ENCODE measurements at regions not wholly inside any gene's neighbourhood (a gene's known extent, or its start where the extent isn't known, plus 50 kb on each side); places are given as distances from the start of the nearest gene placed in this dataset.

DNA sequence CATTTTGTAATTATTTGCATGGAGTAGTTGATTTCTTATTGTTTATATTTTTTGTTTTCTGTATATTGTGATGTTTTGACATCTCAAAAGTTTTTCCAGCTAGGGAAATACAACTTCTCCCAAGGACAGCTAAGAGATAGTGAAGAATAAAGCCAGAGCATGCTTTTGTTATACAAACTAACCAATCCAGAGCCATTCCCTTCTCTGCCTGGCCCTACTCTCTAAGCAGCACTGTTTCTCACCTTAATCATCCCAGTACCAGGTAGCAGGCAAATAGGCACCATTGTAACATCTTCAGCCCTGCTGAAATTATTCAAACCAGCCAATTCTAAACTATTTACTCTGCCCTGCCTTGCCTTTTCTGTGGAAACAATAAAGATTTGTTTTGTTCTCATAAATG, 1063.4 kb upstream of the CHAC2 start:
- RAD21 ChIA-PET (ENCODE audit: unreplicated experiment) = no interaction called here
- Histone ChIP-seq H4K20me1 (ENCODE audit: control insufficient read depth, insufficient read depth) (no peaks in the 10 kb centered on the region), H3K27ac (ENCODE audit: control insufficient read depth, insufficient read depth) (no peak overlapping the region), H3K4me2 (ENCODE audit: control insufficient read depth, insufficient read depth) (no peak overlapping the region), H3K9ac (ENCODE audit: control insufficient read depth, insufficient read depth, low read length) (no peak overlapping the region), H3K79me2 (ENCODE audit: control insufficient read depth, insufficient read depth, low read length) (no peaks in the 10 kb centered on the region), H3K27me3 (replicated peaks in 1 of 2; ENCODE audit: control insufficient read depth in 2 of 2, insufficient read depth in 2 of 2, low read length in 1 of 2) (no peaks in the 10 kb centered on the region), H3K4me3 (no peak overlapping the region), H3K36me3 (ENCODE audit: control insufficient read depth in 2 of 2, insufficient read depth in 2 of 2, low read length in 1 of 2) (no peaks in the 10 kb centered on the region), H3K9me3 (replicated peaks; ENCODE audit: control insufficient read depth, insufficient read depth, low read length) (no peaks in the 10 kb centered on the region), H3K4me1 (ENCODE audit: control insufficient read depth, insufficient read depth, low read length) (no peaks in the 10 kb centered on the region), H2AFZ (ENCODE audit: control insufficient read depth, low read depth, low read length) (no peak overlapping the region)
- ATAC-seq (no peak), DNase-seq (ENCODE audit: low read depth, low spot score) (no peak), FAIRE-seq (no peak)
- SMC1A ChIA-PET (ENCODE audit: uncharacterized antibody, unreplicated experiment) = interaction anchor here (0.6 kb wide), 1 partner anchor 1542 kb away, joined by 3 read pairs; no protein-coding TSS in a partner anchor
- in situ Hi-C loops (cut with MboI) (no loop called here), intact Hi-C loops (cut with micrococcal nuclease; ENCODE audit: unreplicated experiment) (no loop called here)
- no TSS peak for BruUV-seq (replicated peaks)
- no peak for TF ChIP-seq LARP7 (IDR thresholded peaks at IDR 0.05)
- TF ChIP-seq SUZ12 (IDR thresholded peaks at IDR 0.05; ENCODE audit: unreplicated experiment) = no peak
- no peak for TF ChIP-seq ZNF274 (IDR thresholded peaks at IDR 0.05; ENCODE audit: insufficient read depth, insufficient read length)
- no peak for TF ChIP-seq PKNOX1 (IDR thresholded peaks at IDR 0.05)
- CTCF ChIA-PET = no interaction called here
- POLR2A ChIA-PET = no interaction called here

GRCh38 chr2:52703004-52703403, 1064.6 kb upstream of the CHAC2 start:
- POLR2A ChIA-PET = interaction anchor here (0.8 kb wide), 1 partner anchor 11 kb away, joined by 4 read pairs; no protein-coding TSS in a partner anchor
- ATAC-seq = no peak
- in situ Hi-C loops (cut with MboI) = no loop called here
- TF ChIP-seq PML (IDR thresholded peaks at IDR 0.05; ENCODE audit: low read length) = no peak
- TF ChIP-seq NKRF (conservative IDR thresholded peaks at IDR 0.05) = no peak
- no peak for TF ChIP-seq NR2F1 (conservative IDR thresholded peaks at IDR 0.05)
- TF ChIP-seq, protein P1, sequence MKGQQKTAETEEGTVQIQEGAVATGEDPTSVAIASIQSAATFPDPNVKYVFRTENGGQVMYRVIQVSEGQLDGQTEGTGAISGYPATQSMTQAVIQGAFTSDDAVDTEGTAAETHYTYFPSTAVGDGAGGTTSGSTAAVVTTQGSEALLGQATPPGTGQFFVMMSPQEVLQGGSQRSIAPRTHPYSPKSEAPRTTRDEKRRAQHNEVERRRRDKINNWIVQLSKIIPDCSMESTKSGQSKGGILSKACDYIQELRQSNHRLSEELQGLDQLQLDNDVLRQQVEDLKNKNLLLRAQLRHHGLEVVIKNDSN (IDR thresholded peaks at IDR 0.05; ENCODE audit: borderline replicate concordance, extremely low read length, insufficient read depth, low read depth, low read length) = no peak
- TF ChIP-seq ZBTB11 (CRISPR knock-in tag; IDR thresholded peaks at IDR 0.05) = no peak
- TF ChIP-seq SMC3 (IDR thresholded peaks at IDR 0.05; ENCODE audit: borderline replicate concordance, low read length) = no peak
- TF ChIP-seq ZNF24 (IDR thresholded peaks at IDR 0.05) = no peak
- no peak for TF ChIP-seq JUNB (IDR thresholded peaks at IDR 0.05)

More at GRCh38 chr2:52703004-52703403, 1064.6 kb upstream of the CHAC2 start:
- Histone ChIP-seq H3K9ac (ENCODE audit: control insufficient read depth, insufficient read depth, low read length) (no peak overlapping the region), H3K27me3 (replicated peaks in 1 of 2; ENCODE audit: control insufficient read depth in 2 of 2, insufficient read depth in 2 of 2, low read length in 1 of 2) (no peaks in the 10 kb centered on the region), H3K79me2 (ENCODE audit: control insufficient read depth, insufficient read depth, low read length) (no peaks in the 10 kb centered on the region), H3K27ac (ENCODE audit: control insufficient read depth, insufficient read depth) (no peak overlapping the region), H3K9me3 (replicated peaks; ENCODE audit: control insufficient read depth, insufficient read depth, low read length) (no peaks in the 10 kb centered on the region), H3K36me3 (ENCODE audit: control insufficient read depth in 2 of 2, insufficient read depth in 2 of 2, low read length in 1 of 2) (no peaks in the 10 kb centered on the region), H3K4me2 (ENCODE audit: control insufficient read depth, insufficient read depth) (no peak overlapping the region), H3K4me3 (no peak overlapping the region), H3K4me1 (ENCODE audit: control insufficient read depth, insufficient read depth, low read length) (no peaks in the 10 kb centered on the region), H2AFZ (ENCODE audit: control insufficient read depth, low read depth, low read length) (no peak overlapping the region), H4K20me1 (ENCODE audit: control insufficient read depth, insufficient read depth) (no peaks in the 10 kb centered on the region)
- intact Hi-C loops (cut with micrococcal nuclease; ENCODE audit: unreplicated experiment) = no loop called here
- CTCF ChIA-PET = interaction anchor here (0.6 to 1.3 kb wide), 3 partner anchors 19 to 1297 kb away, joined by 3 to 4 read pairs (median 3); no protein-coding TSS in a partner anchor
- DNase-seq (ENCODE audit: low read depth, low spot score) (no peak), FAIRE-seq (no peak)
- SMC1A ChIA-PET (ENCODE audit: uncharacterized antibody, unreplicated experiment) = interaction anchor here (0.7 kb wide), 1 partner anchor 23 kb away, joined by 3 read pairs; no protein-coding TSS in a partner anchor
- WGBS (ENCODE audit: insufficient coverage, insufficient replicate concordance, low lambda C conversion rate, missing lambda C conversion rate) = 37% methylated on average over 4 of the region's 4 CpGs
- no TSS peak for BruUV-seq (replicated peaks)
- RAD21 ChIA-PET (ENCODE audit: unreplicated experiment) = interaction anchor here (0.7 kb wide), 1 partner anchor 70 kb away, joined by 3 read pairs; no protein-coding TSS in a partner anchor
